ENCODE measurements at regions not wholly inside any gene's neighbourhood (a gene's known extent, or its start where the extent isn't known, plus 50 kb on each side); places are given as distances from the start of the nearest gene placed in this dataset.

DNA sequence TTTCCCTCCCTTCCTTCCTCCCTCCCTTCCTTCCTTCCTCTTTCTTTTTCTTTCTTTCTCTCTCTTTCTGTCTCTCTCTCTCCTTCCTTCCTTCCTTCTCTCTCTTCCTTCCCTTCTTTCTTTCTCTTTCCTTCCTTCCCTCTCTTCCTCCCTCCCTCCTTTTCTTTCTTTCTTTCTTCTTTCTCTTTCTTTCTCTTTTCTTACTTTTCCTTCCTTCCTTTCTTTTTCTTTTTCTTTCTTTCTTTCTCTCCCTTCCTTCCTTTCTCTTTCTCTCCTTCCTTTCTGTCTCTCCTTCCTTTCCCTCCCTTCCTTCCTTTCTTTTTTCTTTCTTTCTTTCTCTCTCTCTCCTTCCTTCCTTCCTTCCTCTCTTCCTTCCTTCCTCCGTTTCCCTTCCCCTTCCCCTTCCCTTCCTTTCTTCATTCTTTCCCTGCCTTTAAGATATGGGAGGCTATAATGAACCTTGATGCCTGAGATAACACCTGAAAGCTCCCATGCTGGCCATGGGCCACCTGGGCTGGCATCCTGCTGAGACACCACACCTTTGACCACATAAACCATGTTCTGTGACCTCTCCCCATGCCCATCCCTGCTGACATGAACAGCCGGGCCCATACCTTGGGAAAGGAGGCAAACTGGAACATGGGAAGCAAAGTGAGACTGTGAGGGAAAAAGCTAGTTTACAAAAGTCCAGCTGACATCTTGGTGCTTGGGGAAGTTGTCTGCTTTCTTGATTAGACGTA, 197.8 kb upstream of the ZNF618 start:
- TF ChIP-seq POLR2A (IDR thresholded peaks at IDR 0.05) (no peak), POLR2AphosphoS5 (IDR thresholded peaks at IDR 0.05) (no peak)

Measured in spleen (tissue), 3 donors.